ENCODE measurements at regions not wholly inside any gene's neighbourhood (a gene's known extent, or its start where the extent isn't known, plus 50 kb on each side); places are given as distances from the start of the nearest gene placed in this dataset.

DNA sequence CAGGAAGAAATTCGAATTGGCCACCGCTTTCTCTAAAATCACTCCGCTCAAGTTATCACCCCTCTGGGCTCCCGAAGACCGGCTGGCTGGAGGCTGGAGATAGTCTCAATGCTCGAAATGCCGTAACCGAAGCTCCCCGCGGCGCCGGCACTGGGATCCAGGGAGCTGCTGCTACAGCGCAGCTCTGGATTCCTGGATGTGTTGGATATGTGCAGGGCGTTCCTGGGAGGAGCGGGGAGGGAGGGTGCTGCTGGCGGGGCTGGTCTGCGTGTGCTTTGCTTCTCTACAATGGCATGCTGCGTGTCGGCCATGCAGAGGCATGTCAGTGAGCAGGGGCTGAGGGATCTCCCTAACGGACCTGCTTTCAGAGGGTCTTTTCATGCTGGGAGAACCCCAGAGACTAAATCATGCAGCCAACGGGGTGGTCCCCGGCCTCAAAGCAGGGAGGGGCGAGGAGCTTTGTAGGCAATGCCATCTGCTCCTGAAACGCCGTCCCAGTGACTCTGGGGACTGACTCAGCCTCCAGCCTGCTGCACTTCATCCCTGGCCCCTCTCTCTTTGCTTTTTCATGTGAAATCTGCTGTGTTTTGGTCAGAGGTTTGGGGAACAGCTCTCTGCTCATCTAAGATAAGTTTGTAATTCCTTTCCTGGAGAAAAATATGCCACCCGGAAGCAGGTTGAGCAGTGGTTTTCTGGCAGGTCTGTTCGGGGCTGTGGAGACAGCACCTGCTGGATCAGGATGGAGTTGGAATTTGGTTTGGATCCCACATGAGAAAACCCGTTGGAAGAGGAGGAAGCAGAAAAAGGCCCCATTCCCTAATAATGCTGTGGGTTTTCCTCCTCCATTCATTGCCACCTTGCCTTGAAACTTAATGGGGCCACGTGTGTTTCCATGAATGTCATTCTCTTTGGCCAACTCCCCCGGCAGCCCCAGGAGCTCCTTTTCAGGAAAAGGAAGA is 311.4 kb downstream of the SEC14L1 start:
- Histone ChIP-seq H3K79me2 (ENCODE audit: control insufficient read depth, insufficient read depth, low read length) (peaks cover 62% of the 10 kb centered on the region), H3K56ac (ENCODE audit: low read length) (peak overlapping the region; percentile 87), H2BK120ac (ENCODE audit: low read depth, low read length) (no peak overlapping the region), H3K9ac (ENCODE audit: low read length) (peak overlapping the region; percentile 91), H3K79me1 (ENCODE audit: low read length) (peaks cover 28% of the 10 kb centered on the region), H3K27ac (ENCODE audit: low read depth, low read length) (peak overlapping the region; percentile 93), H3K4ac (ENCODE audit: low read depth, low read length) (peak overlapping the region; percentile 7), H3K18ac (ENCODE audit: low read length) (peak overlapping the region; percentile 61), H2BK5ac (ENCODE audit: low read length) (no peak overlapping the region), H2AK5ac (ENCODE audit: low read length) (no peak overlapping the region), H2BK15ac (replicated peaks; ENCODE audit: low read depth) (no peak overlapping the region), H3K23ac (ENCODE audit: low read length) (peak overlapping the region; percentile 72), H3K27me3 (ENCODE audit: insufficient read depth, low read length, poor library complexity) (no peaks in the 10 kb centered on the region), H3K36me3 (ENCODE audit: control insufficient read depth, insufficient read depth, low read length) (no peaks in the 10 kb centered on the region), H3K4me3 (ENCODE audit: low read length) (peak overlapping the region; percentile 69), H4K5ac (ENCODE audit: low read length) (no peak overlapping the region), H3K4me1 (ENCODE audit: control insufficient read depth, low read depth, low read length) (peaks cover 17% of the 10 kb centered on the region), H4K8ac (ENCODE audit: low read depth, low read length) (no peak overlapping the region), H3K4me2 (ENCODE audit: low read length) (peak overlapping the region; percentile 81)
- WGBS (ENCODE audit: extremely low coverage, insufficient coverage, low lambda C conversion rate), result no CpG with 5 or more reads among the region's 30 CpGs
- DNase-seq, result peak; percentile 87

DNA sequence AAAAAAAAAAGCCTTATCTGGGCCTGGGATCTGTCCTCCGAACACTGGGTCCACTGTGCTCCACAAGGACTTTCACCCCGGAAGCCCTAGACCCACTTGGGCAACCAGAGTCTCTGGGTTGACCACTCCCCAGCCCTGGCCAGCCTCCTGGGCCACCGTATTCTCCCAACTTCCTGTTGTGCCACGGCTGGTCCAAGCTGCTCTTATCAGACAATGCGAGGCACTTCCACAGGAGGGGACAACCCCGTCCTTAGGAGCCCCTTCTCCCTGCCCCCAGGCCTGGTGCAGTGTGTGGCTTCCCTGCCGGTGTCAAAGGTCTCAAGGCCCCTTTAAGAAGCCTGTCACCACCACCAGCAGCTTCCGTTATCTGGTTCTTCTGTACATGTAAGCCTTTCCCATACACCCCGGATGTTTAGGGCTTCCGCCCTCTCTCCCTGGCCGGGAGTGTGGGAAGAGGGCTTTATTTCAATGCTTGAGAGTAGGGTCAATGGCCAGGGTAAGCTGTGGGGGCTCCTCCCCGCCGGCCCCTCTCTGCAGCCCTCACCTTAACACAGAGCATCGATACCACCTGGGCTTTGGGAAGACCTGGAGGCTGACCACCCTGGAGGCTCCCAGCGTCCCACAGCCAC is 313.0 kb downstream of the SEC14L1 start:
- no peak overlapping the region for H3K4me3 ChIP-seq (ENCODE audit: low read length)

GRCh38 chr17:77454242-77455095 is 313.7 kb downstream of the SEC14L1 start:
- Histone ChIP-seq H3K4me1 (ENCODE audit: control insufficient read depth, low read depth, low read length) (peaks cover 17% of the 10 kb centered on the region), H2BK5ac (ENCODE audit: low read length) (no peak overlapping the region), H3K27me3 (ENCODE audit: insufficient read depth, low read length, poor library complexity) (no peaks in the 10 kb centered on the region), H2BK15ac (replicated peaks; ENCODE audit: low read depth) (no peak overlapping the region), H3K79me2 (ENCODE audit: control insufficient read depth, insufficient read depth, low read length) (peaks cover 74% of the 10 kb centered on the region), H2BK120ac (ENCODE audit: low read depth, low read length) (no peak overlapping the region), H3K4me2 (ENCODE audit: low read length) (no peak overlapping the region), H2AK5ac (ENCODE audit: low read length) (no peak overlapping the region), H3K27ac (ENCODE audit: low read depth, low read length) (peak overlapping the region; percentile 46), H3K18ac (ENCODE audit: low read length) (no peak overlapping the region), H3K23ac (ENCODE audit: low read length) (no peak overlapping the region), H3K9ac (ENCODE audit: low read length) (peak overlapping the region; percentile 23), H4K5ac (ENCODE audit: low read length) (no peak overlapping the region), H3K79me1 (ENCODE audit: low read length) (peaks cover 33% of the 10 kb centered on the region), H3K36me3 (ENCODE audit: control insufficient read depth, insufficient read depth, low read length) (no peaks in the 10 kb centered on the region), H3K4me3 (ENCODE audit: low read length) (no peak overlapping the region), H3K4ac (ENCODE audit: low read depth, low read length) (no peak overlapping the region), H3K56ac (ENCODE audit: low read length) (peak overlapping the region; percentile 20), H4K8ac (ENCODE audit: low read depth, low read length) (no peak overlapping the region)
- peak; percentile 40 for DNase-seq
- WGBS (ENCODE audit: extremely low coverage, insufficient coverage, low lambda C conversion rate), result no CpG with 5 or more reads among the region's 31 CpGs

More for the DNA sequence above, 313.0 kb downstream of the SEC14L1 start:
- no CpG with 5 or more reads among the region's 15 CpGs for WGBS (ENCODE audit: extremely low coverage, insufficient coverage, low lambda C conversion rate)
- H3K27me3 ChIP-seq (ENCODE audit: insufficient read depth, low read length, poor library complexity), result no peaks in the 10 kb centered on the region
- peaks cover 17% of the 10 kb centered on the region for H3K4me1 ChIP-seq (ENCODE audit: control insufficient read depth, low read depth, low read length)
- no peaks in the 10 kb centered on the region for H3K36me3 ChIP-seq (ENCODE audit: control insufficient read depth, insufficient read depth, low read length)
- H4K8ac ChIP-seq (ENCODE audit: low read depth, low read length), result no peak overlapping the region
- H3K23ac ChIP-seq (ENCODE audit: low read length), result no peak overlapping the region
- peak; percentile 34 for DNase-seq
- H2AK5ac ChIP-seq (ENCODE audit: low read length), result no peak overlapping the region
- H2BK120ac ChIP-seq (ENCODE audit: low read depth, low read length), result no peak overlapping the region
- no peak overlapping the region for H2BK15ac ChIP-seq (replicated peaks; ENCODE audit: low read depth)
- H3K79me1 ChIP-seq (ENCODE audit: low read length), result peaks cover 32% of the 10 kb centered on the region
- H3K27ac ChIP-seq (ENCODE audit: low read depth, low read length), result peak overlapping the region; percentile 46
- no peak overlapping the region for H2BK5ac ChIP-seq (ENCODE audit: low read length)
- no peak overlapping the region for H3K4me2 ChIP-seq (ENCODE audit: low read length)
- no peak overlapping the region for H3K9ac ChIP-seq (ENCODE audit: low read length)
- no peak overlapping the region for H3K56ac ChIP-seq (ENCODE audit: low read length)
- no peak overlapping the region for H3K18ac ChIP-seq (ENCODE audit: low read length)
- no peak overlapping the region for H4K5ac ChIP-seq (ENCODE audit: low read length)
- H3K79me2 ChIP-seq (ENCODE audit: control insufficient read depth, insufficient read depth, low read length), result peaks cover 73% of the 10 kb centered on the region
- H3K4ac ChIP-seq (ENCODE audit: low read depth, low read length), result no peak overlapping the region

GRCh38 chr17:77455111-77455890 is 314.5 kb downstream of the SEC14L1 start:
- H2BK15ac ChIP-seq (replicated peaks; ENCODE audit: low read depth), result no peak overlapping the region
- H3K23ac ChIP-seq (ENCODE audit: low read length), result no peak overlapping the region
- peak overlapping the region; percentile 46 for H3K27ac ChIP-seq (ENCODE audit: low read depth, low read length)
- H3K4ac ChIP-seq (ENCODE audit: low read depth, low read length), result no peak overlapping the region
- H3K4me2 ChIP-seq (ENCODE audit: low read length), result no peak overlapping the region
- no peak overlapping the region for H4K5ac ChIP-seq (ENCODE audit: low read length)
- no peak overlapping the region for H2AK5ac ChIP-seq (ENCODE audit: low read length)
- no peaks in the 10 kb centered on the region for H3K36me3 ChIP-seq (ENCODE audit: control insufficient read depth, insufficient read depth, low read length)
- H3K79me1 ChIP-seq (ENCODE audit: low read length), result peaks cover 33% of the 10 kb centered on the region
- no peak overlapping the region for H2BK120ac ChIP-seq (ENCODE audit: low read depth, low read length)
- H3K79me2 ChIP-seq (ENCODE audit: control insufficient read depth, insufficient read depth, low read length), result peaks cover 77% of the 10 kb centered on the region
- peaks cover 11% of the 10 kb centered on the region for H3K4me1 ChIP-seq (ENCODE audit: control insufficient read depth, low read depth, low read length)
- no peak overlapping the region for H3K56ac ChIP-seq (ENCODE audit: low read length)
- H3K9ac ChIP-seq (ENCODE audit: low read length), result no peak overlapping the region
- H3K27me3 ChIP-seq (ENCODE audit: insufficient read depth, low read length, poor library complexity), result no peaks in the 10 kb centered on the region
- no peak overlapping the region for H3K18ac ChIP-seq (ENCODE audit: low read length)
- no CpG with 5 or more reads among the region's 25 CpGs for WGBS (ENCODE audit: extremely low coverage, insufficient coverage, low lambda C conversion rate)
- DNase-seq, result no peak
- H2BK5ac ChIP-seq (ENCODE audit: low read length), result no peak overlapping the region
- H4K8ac ChIP-seq (ENCODE audit: low read depth, low read length), result no peak overlapping the region
- H3K4me3 ChIP-seq (ENCODE audit: low read length), result no peak overlapping the region

GRCh38 chr17:77455891-77456260 is 315.1 kb downstream of the SEC14L1 start:
- peaks cover 8% of the 10 kb centered on the region for H3K4me1 ChIP-seq (ENCODE audit: control insufficient read depth, low read depth, low read length)
- no peak overlapping the region for H3K4me2 ChIP-seq (ENCODE audit: low read length)
- no peak overlapping the region for H3K4me3 ChIP-seq (ENCODE audit: low read length)
- no peak overlapping the region for H4K5ac ChIP-seq (ENCODE audit: low read length)
- H3K23ac ChIP-seq (ENCODE audit: low read length), result no peak overlapping the region
- H3K79me2 ChIP-seq (ENCODE audit: control insufficient read depth, insufficient read depth, low read length), result peaks cover 74% of the 10 kb centered on the region
- H3K4ac ChIP-seq (ENCODE audit: low read depth, low read length), result no peak overlapping the region
- no peak overlapping the region for H2BK5ac ChIP-seq (ENCODE audit: low read length)
- H3K27me3 ChIP-seq (ENCODE audit: insufficient read depth, low read length, poor library complexity), result no peaks in the 10 kb centered on the region
- H3K79me1 ChIP-seq (ENCODE audit: low read length), result peaks cover 32% of the 10 kb centered on the region
- no peak overlapping the region for H3K18ac ChIP-seq (ENCODE audit: low read length)
- no peak overlapping the region for H2AK5ac ChIP-seq (ENCODE audit: low read length)
- no peak overlapping the region for H4K8ac ChIP-seq (ENCODE audit: low read depth, low read length)
- no peak for DNase-seq
- no peaks in the 10 kb centered on the region for H3K36me3 ChIP-seq (ENCODE audit: control insufficient read depth, insufficient read depth, low read length)
- H2BK120ac ChIP-seq (ENCODE audit: low read depth, low read length), result no peak overlapping the region
- H3K56ac ChIP-seq (ENCODE audit: low read length), result no peak overlapping the region
- no CpG with 5 or more reads among the region's 16 CpGs for WGBS (ENCODE audit: extremely low coverage, insufficient coverage, low lambda C conversion rate)
- H3K27ac ChIP-seq (ENCODE audit: low read depth, low read length), result no peak overlapping the region
- H2BK15ac ChIP-seq (replicated peaks; ENCODE audit: low read depth), result no peak overlapping the region
- no peak overlapping the region for H3K9ac ChIP-seq (ENCODE audit: low read length)

All from mesendoderm (in vitro differentiated cells).